ENCODE measurements at regions not wholly inside any gene's neighbourhood (a gene's known extent, or its start where the extent isn't known, plus 50 kb on each side); places are given as distances from the start of the nearest gene placed in this dataset.

DNA sequence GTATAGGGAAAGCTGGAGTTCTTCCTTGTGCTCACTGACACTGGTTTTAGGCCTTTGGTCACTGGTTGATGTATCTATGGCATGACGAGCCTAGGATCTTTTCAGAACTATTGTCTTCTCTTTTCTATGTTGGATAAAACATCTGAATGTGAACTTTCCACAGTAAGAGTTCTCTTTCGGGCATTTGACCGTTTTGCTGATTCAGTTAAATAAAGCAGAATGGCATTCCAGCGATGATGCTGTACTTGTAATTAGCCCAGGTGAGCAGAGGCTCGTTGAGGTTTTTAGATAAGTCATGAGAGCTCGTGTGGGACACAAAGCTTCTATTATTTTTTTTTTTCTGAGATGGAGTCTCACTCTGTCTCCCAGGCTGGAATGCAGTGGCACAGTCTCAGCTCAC lies 160.2 kb upstream of the DPP6 start:
- DNase-seq (no peak), ATAC-seq (no peak)
- TF ChIP-seq, protein P1, sequence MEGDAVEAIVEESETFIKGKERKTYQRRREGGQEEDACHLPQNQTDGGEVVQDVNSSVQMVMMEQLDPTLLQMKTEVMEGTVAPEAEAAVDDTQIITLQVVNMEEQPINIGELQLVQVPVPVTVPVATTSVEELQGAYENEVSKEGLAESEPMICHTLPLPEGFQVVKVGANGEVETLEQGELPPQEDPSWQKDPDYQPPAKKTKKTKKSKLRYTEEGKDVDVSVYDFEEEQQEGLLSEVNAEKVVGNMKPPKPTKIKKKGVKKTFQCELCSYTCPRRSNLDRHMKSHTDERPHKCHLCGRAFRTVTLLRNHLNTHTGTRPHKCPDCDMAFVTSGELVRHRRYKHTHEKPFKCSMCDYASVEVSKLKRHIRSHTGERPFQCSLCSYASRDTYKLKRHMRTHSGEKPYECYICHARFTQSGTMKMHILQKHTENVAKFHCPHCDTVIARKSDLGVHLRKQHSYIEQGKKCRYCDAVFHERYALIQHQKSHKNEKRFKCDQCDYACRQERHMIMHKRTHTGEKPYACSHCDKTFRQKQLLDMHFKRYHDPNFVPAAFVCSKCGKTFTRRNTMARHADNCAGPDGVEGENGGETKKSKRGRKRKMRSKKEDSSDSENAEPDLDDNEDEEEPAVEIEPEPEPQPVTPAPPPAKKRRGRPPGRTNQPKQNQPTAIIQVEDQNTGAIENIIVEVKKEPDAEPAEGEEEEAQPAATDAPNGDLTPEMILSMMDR (IDR thresholded peaks at IDR 0.05), result no peak
- ChIA-PET POLR2A (interaction anchor here (1.1 kb wide), 1 partner anchor 10 kb away, joined by 4 read pairs; no protein-coding TSS in a partner anchor), CTCF (no interaction called here)
- no peak overlapping the region for H3K27ac Mint-ChIP-seq
- H3K36me3 Mint-ChIP-seq (ENCODE audit: low read depth), result peaks cover 2% of the 10 kb centered on the region
- peaks cover 14% of the 10 kb centered on the region for H3K27me3 Mint-ChIP-seq
- no peaks in the 10 kb centered on the region for H3K4me1 Mint-ChIP-seq (ENCODE audit: low read depth)
- intact Hi-C loops (cut with micrococcal nuclease), result no loop called here
- H3K9me3 Mint-ChIP-seq, result peaks cover 5% of the 10 kb centered on the region
- H3K4me3 Mint-ChIP-seq, result no peak overlapping the region

GRCh38 chr7:153902862-153903261 lies 149.3 kb upstream of the DPP6 start:
- ATAC-seq (no peak), DNase-seq (no peak)
- intact Hi-C loops (cut with micrococcal nuclease), result no loop called here
- Mint-ChIP-seq H3K27me3 (no peaks in the 10 kb centered on the region), H3K4me1 (ENCODE audit: low read depth) (no peaks in the 10 kb centered on the region), H3K27ac (no peak overlapping the region), H3K4me3 (no peak overlapping the region), H3K9me3 (peaks cover 3% of the 10 kb centered on the region), H3K36me3 (ENCODE audit: low read depth) (no peaks in the 10 kb centered on the region)
- TF ChIP-seq, protein P1 (IDR thresholded peaks at IDR 0.05), result no peak
- CTCF ChIA-PET, result no interaction called here
- POLR2A ChIA-PET, result interaction anchor here (0.6 kb wide), 1 partner anchor 29 kb away, joined by 3 read pairs; no protein-coding TSS in a partner anchor

DNA sequence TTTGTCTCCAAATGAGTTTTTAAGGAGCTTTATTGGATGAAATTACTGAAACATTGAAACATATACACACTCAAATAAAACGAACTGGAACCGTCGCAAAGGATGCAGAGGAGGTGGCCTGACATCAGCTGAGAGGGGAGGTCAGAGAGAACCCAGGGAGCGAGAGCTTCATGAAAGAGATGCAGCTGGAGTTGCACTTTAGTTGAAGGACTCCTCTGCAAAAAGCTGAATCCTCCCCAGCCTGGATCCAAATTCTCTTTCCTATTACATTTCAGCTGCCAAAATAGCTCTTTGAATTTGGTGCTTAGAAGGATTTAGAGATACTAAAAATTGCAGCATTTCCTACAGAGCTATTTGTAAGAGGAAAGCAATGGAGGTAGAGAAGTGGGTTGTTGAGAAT lies 140.0 kb upstream of the DPP6 start:
- Mint-ChIP-seq H3K27me3 (no peaks in the 10 kb centered on the region), H3K4me3 (no peak overlapping the region), H3K9me3 (peaks cover 2% of the 10 kb centered on the region), H3K27ac (no peak overlapping the region), H3K36me3 (ENCODE audit: low read depth) (no peaks in the 10 kb centered on the region), H3K4me1 (ENCODE audit: low read depth) (no peaks in the 10 kb centered on the region)
- ATAC-seq, result no peak
- no peak for DNase-seq
- POLR2A ChIA-PET, result no interaction called here
- CTCF ChIA-PET, result no interaction called here
- TF ChIP-seq, protein P1 (IDR thresholded peaks at IDR 0.05), result no peak
- intact Hi-C loops (cut with micrococcal nuclease), result no loop called here

GRCh38 chr7:153920126-153920525 lies 132.1 kb upstream of the DPP6 start:
- Mint-ChIP-seq H3K36me3 (ENCODE audit: low read depth) (no peaks in the 10 kb centered on the region), H3K27me3 (no peaks in the 10 kb centered on the region), H3K4me1 (ENCODE audit: low read depth) (no peaks in the 10 kb centered on the region), H3K9me3 (peaks cover 2% of the 10 kb centered on the region), H3K27ac (no peak overlapping the region), H3K4me3 (no peak overlapping the region)
- no peak for ATAC-seq
- ChIA-PET POLR2A (no interaction called here), CTCF (interaction anchor here (0.6 kb wide), 1 partner anchor 737 kb away, joined by 3 read pairs; no protein-coding TSS in a partner anchor)
- TF ChIP-seq, protein P1 (IDR thresholded peaks at IDR 0.05), result no peak
- intact Hi-C loops (cut with micrococcal nuclease), result no loop called here
- DNase-seq, result no peak

- TF ChIP-seq, protein P1 (IDR thresholded peaks at IDR 0.05), result no peak
- Mint-ChIP-seq H3K27ac (no peak overlapping the region), H3K4me1 (ENCODE audit: low read depth) (no peaks in the 10 kb centered on the region), H3K36me3 (ENCODE audit: low read depth) (no peaks in the 10 kb centered on the region), H3K9me3 (peaks cover 2% of the 10 kb centered on the region), H3K4me3 (no peak overlapping the region), H3K27me3 (no peaks in the 10 kb centered on the region)
- ChIA-PET POLR2A (no interaction called here), CTCF (no interaction called here)
- DNase-seq, result no peak
- intact Hi-C loops (cut with micrococcal nuclease), result no loop called here
- no peak for ATAC-seq
These were observed 131.3 kb upstream of the DPP6 start for GRCh38 chr7:153920897-153921296.

Data from activated CD8-positive, alpha-beta T cell treated with anti-CD3 and anti-CD28 coated beads for 36 hours (primary cell).